ENCODE measurements at regions not wholly inside any gene's neighbourhood (a gene's known extent, or its start where the extent isn't known, plus 50 kb on each side); places are given as distances from the start of the nearest gene placed in this dataset.
"Not testable (repeated sequence)": the region's sequence is repeated elsewhere in the genome, so short reads cannot be mapped to it uniquely, and the experiment has no call there.

DNA sequence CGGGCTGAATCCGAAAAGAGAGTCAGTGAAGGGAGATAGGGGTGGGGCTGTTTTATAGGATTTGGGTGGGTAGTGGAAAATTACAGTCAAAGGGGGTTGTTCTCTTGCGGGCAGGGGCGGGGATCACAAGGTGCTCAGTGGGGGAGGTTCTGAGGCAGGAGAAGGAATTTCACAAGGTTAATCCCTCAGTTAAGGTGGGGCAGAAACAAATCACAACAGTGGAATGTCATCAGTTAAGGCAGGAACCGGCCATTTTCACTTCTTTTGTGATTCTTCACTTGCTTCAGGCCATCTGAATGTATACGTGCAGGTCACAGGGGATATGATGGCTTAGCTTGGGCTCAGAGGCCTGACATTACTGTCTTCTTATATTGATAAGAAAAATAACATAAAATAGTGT is 84.6 kb upstream of the IL1RAPL1 start:
- TF ChIP-seq, protein P1, sequence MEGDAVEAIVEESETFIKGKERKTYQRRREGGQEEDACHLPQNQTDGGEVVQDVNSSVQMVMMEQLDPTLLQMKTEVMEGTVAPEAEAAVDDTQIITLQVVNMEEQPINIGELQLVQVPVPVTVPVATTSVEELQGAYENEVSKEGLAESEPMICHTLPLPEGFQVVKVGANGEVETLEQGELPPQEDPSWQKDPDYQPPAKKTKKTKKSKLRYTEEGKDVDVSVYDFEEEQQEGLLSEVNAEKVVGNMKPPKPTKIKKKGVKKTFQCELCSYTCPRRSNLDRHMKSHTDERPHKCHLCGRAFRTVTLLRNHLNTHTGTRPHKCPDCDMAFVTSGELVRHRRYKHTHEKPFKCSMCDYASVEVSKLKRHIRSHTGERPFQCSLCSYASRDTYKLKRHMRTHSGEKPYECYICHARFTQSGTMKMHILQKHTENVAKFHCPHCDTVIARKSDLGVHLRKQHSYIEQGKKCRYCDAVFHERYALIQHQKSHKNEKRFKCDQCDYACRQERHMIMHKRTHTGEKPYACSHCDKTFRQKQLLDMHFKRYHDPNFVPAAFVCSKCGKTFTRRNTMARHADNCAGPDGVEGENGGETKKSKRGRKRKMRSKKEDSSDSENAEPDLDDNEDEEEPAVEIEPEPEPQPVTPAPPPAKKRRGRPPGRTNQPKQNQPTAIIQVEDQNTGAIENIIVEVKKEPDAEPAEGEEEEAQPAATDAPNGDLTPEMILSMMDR (conservative IDR thresholded peaks at IDR 0.05): not testable (repeated sequence)
- not testable (repeated sequence) for TF ChIP-seq EZH2 (IDR thresholded peaks at IDR 0.05; ENCODE audit: low read depth)
